Astrocyte (in vitro differentiated cells and primary cell): ENCODE measurements at regions not wholly inside any gene's neighbourhood (a gene's known extent, or its start where the extent isn't known, plus 50 kb on each side); places are given as distances from the start of the nearest gene placed in this dataset.

Experiments
- EZH2 ChIP-seq: IDR thresholded peaks from 2 replicates; pipeline ENCODE4 v1.6.1; 2012; ENCODE audit warnings: mild to moderate bottlenecking, low read length, inconsistent platforms; ENCODE audit not compliant: insufficient read depth
- TF ChIP-seq, protein P1 (sequence below): IDR thresholded peaks from 2 replicates; pipeline ENCODE4 v1.5.1; 2011; ENCODE audit warnings: low read depth, mild to moderate bottlenecking, inconsistent platforms, low read length, moderate library complexity; ENCODE audit not compliant: insufficient read depth

GRCh38 chrX:11998944-11999343 lies 139.3 kb upstream of the FRMPD4 start:
- TF ChIP-seq, protein P1, sequence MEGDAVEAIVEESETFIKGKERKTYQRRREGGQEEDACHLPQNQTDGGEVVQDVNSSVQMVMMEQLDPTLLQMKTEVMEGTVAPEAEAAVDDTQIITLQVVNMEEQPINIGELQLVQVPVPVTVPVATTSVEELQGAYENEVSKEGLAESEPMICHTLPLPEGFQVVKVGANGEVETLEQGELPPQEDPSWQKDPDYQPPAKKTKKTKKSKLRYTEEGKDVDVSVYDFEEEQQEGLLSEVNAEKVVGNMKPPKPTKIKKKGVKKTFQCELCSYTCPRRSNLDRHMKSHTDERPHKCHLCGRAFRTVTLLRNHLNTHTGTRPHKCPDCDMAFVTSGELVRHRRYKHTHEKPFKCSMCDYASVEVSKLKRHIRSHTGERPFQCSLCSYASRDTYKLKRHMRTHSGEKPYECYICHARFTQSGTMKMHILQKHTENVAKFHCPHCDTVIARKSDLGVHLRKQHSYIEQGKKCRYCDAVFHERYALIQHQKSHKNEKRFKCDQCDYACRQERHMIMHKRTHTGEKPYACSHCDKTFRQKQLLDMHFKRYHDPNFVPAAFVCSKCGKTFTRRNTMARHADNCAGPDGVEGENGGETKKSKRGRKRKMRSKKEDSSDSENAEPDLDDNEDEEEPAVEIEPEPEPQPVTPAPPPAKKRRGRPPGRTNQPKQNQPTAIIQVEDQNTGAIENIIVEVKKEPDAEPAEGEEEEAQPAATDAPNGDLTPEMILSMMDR = no peak
- TF ChIP-seq EZH2 = no peak
